Endothelial cell (in vitro differentiated cells): ENCODE measurements at regions not wholly inside any gene's neighbourhood (a gene's known extent, or its start where the extent isn't known, plus 50 kb on each side); places are given as distances from the start of the nearest gene placed in this dataset.

Experiments used
- DNase-seq: peaks from one replicate; pipeline ENCODE4 v3.0.0; 2021; ENCODE audit warnings: low spot score
- H3K27ac Mint-ChIP-seq: one replicate; pipeline ENCODE4 v1.8.0; 2021; ENCODE audit warnings: mixed read lengths, inconsistent platforms; ENCODE audit not compliant: unreplicated experiment
- H3K27me3 Mint-ChIP-seq: one replicate; pipeline ENCODE4 v1.8.0; 2021; ENCODE audit warnings: mild to moderate bottlenecking, moderate library complexity, mixed read lengths, inconsistent platforms; ENCODE audit not compliant: unreplicated experiment
- H3K36me3 Mint-ChIP-seq: one replicate; pipeline ENCODE4 v1.8.0; 2021; ENCODE audit warnings: mild to moderate bottlenecking, low read depth, mixed read lengths, inconsistent platforms; ENCODE audit not compliant: unreplicated experiment
- H3K4me1 Mint-ChIP-seq: one replicate; pipeline ENCODE4 v1.8.0; 2021; ENCODE audit warnings: mild to moderate bottlenecking, mixed read lengths, inconsistent platforms; ENCODE audit not compliant: unreplicated experiment
- H3K4me3 Mint-ChIP-seq: one replicate; pipeline ENCODE4 v1.8.0; 2021; ENCODE audit warnings: mild to moderate bottlenecking, mixed read lengths, inconsistent platforms; ENCODE audit not compliant: unreplicated experiment
- H3K9me3 Mint-ChIP-seq: one replicate; pipeline ENCODE4 v1.8.0; 2021; ENCODE audit warnings: mixed read lengths, inconsistent platforms; ENCODE audit not compliant: unreplicated experiment
- CTCF ChIP-seq: fragments of 200-600 bp; sonication (generic); IDR thresholded peaks from one replicate; pipeline ENCODE4 v1.5.0; 2021; ENCODE audit warnings: antibody characterized with exemption; ENCODE audit not compliant: unreplicated experiment

- no peak for DNase-seq
- no peaks in the 10 kb centered on the region for H3K9me3 Mint-ChIP-seq
- H3K27ac Mint-ChIP-seq = no peak overlapping the region
- H3K4me1 Mint-ChIP-seq = peaks cover 4% of the 10 kb centered on the region
- TF ChIP-seq CTCF = no peak
- no peaks in the 10 kb centered on the region for H3K36me3 Mint-ChIP-seq
- H3K4me3 Mint-ChIP-seq = no peak overlapping the region
- H3K27me3 Mint-ChIP-seq = no peaks in the 10 kb centered on the region
Observed at GRCh38 chr3:178386401-178386800, 149.8 kb upstream of the KCNMB2 start.

- H3K27me3 Mint-ChIP-seq = no peaks in the 10 kb centered on the region
- no peaks in the 10 kb centered on the region for H3K36me3 Mint-ChIP-seq
- H3K4me3 Mint-ChIP-seq = no peak overlapping the region
- H3K27ac Mint-ChIP-seq = no peak overlapping the region
- no peak for TF ChIP-seq CTCF
- H3K4me1 Mint-ChIP-seq = peaks cover 4% of the 10 kb centered on the region
- DNase-seq = no peak
- no peaks in the 10 kb centered on the region for H3K9me3 Mint-ChIP-seq
Observed at GRCh38 chr3:178386880-178387279, 149.4 kb upstream of the KCNMB2 start.

GRCh38 chr3:178388473-178388872 lies 147.8 kb upstream of the KCNMB2 start:
- Mint-ChIP-seq H3K4me3 (no peak overlapping the region), H3K27me3 (no peaks in the 10 kb centered on the region)

GRCh38 chr3:178389258-178389657 lies 147.0 kb upstream of the KCNMB2 start:
- no peak for TF ChIP-seq CTCF
- Mint-ChIP-seq H3K9me3 (no peaks in the 10 kb centered on the region), H3K27me3 (no peaks in the 10 kb centered on the region), H3K4me3 (no peak overlapping the region), H3K4me1 (peaks cover 4% of the 10 kb centered on the region), H3K27ac (no peak overlapping the region), H3K36me3 (no peaks in the 10 kb centered on the region)
- no peak for DNase-seq

More at GRCh38 chr3:178388473-178388872, 147.8 kb upstream of the KCNMB2 start:
- Mint-ChIP-seq H3K9me3 (no peaks in the 10 kb centered on the region), H3K36me3 (no peaks in the 10 kb centered on the region), H3K4me1 (peaks cover 4% of the 10 kb centered on the region), H3K27ac (no peak overlapping the region)
- TF ChIP-seq CTCF = no peak
- no peak for DNase-seq

- no peaks in the 10 kb centered on the region for H3K27me3 Mint-ChIP-seq
- TF ChIP-seq CTCF = no peak
- no peaks in the 10 kb centered on the region for H3K4me1 Mint-ChIP-seq
- no peak overlapping the region for H3K4me3 Mint-ChIP-seq
- no peak for DNase-seq
- no peak overlapping the region for H3K27ac Mint-ChIP-seq
- H3K36me3 Mint-ChIP-seq = no peaks in the 10 kb centered on the region
- no peaks in the 10 kb centered on the region for H3K9me3 Mint-ChIP-seq
Observed at GRCh38 chr3:178392511-178392926, 143.7 kb upstream of the KCNMB2 start.
